ENCODE measurements at regions not wholly inside any gene's neighbourhood (a gene's known extent, or its start where the extent isn't known, plus 50 kb on each side); places are given as distances from the start of the nearest gene placed in this dataset.

DNA sequence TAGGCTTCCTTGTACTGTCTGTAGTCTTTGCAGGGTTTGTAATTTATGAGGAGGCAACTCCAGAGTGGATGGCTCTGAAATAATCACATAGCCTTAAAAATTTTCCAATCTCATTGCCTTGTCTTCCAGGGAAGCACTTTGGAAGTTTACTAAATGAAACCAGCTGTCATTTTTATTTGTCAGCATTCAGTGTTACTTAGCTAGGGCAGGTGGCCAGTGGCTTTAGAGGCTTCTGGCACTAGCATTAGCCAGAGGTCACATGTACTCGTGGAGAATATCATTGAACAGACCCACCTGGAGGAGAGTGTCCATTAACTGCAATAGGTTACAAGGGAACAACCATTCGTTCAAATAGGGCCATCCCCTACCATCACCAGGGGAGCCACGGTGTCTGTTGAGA lies 160.3 kb upstream of the SLC28A3 start:
- Histone ChIP-seq H3K36me3 (no peaks in the 10 kb centered on the region), H3K4me3 (no peak overlapping the region), H3K27ac (replicated peaks) (no peak overlapping the region), H3K9me3 (replicated peaks) (peaks cover 4% of the 10 kb centered on the region), H3K4me1 (peaks cover 11% of the 10 kb centered on the region), H3K27me3 (ENCODE audit: low read depth) (peaks cover 6% of the 10 kb centered on the region)
- DNase-seq, result no peak
- TF ChIP-seq, protein P1, sequence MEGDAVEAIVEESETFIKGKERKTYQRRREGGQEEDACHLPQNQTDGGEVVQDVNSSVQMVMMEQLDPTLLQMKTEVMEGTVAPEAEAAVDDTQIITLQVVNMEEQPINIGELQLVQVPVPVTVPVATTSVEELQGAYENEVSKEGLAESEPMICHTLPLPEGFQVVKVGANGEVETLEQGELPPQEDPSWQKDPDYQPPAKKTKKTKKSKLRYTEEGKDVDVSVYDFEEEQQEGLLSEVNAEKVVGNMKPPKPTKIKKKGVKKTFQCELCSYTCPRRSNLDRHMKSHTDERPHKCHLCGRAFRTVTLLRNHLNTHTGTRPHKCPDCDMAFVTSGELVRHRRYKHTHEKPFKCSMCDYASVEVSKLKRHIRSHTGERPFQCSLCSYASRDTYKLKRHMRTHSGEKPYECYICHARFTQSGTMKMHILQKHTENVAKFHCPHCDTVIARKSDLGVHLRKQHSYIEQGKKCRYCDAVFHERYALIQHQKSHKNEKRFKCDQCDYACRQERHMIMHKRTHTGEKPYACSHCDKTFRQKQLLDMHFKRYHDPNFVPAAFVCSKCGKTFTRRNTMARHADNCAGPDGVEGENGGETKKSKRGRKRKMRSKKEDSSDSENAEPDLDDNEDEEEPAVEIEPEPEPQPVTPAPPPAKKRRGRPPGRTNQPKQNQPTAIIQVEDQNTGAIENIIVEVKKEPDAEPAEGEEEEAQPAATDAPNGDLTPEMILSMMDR (IDR thresholded peaks at IDR 0.05; ENCODE audit: borderline replicate concordance), result no peak
- intact Hi-C loops (cut with micrococcal nuclease), result no loop called here

DNA sequence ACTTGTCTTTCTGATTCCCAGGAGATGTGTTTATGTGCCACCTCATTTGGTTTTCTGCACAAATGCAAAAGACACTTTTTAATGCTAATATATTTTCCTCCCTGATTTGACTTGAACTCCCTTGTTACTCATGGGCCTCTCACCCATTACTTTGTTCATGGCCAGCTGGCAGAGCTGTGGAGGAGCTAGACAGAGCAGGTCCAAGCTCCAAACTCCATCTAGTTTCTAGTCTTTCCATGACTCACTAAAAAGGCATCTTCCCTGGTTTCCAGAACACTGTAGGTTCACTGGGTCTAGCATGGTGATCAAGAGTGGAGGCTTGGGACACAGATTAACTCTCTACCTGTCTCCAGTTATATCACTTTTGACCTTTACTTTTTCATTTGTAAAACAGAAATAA lies 161.0 kb upstream of the SLC28A3 start:
- intact Hi-C loops (cut with micrococcal nuclease), result no loop called here
- Histone ChIP-seq H3K27ac (replicated peaks) (no peak overlapping the region), H3K36me3 (no peaks in the 10 kb centered on the region), H3K4me1 (peaks cover 11% of the 10 kb centered on the region), H3K9me3 (replicated peaks) (peaks cover 11% of the 10 kb centered on the region), H3K4me3 (no peak overlapping the region), H3K27me3 (ENCODE audit: low read depth) (no peaks in the 10 kb centered on the region)
- TF ChIP-seq, protein P1 (IDR thresholded peaks at IDR 0.05; ENCODE audit: borderline replicate concordance), result no peak
- DNase-seq, result no peak

DNA sequence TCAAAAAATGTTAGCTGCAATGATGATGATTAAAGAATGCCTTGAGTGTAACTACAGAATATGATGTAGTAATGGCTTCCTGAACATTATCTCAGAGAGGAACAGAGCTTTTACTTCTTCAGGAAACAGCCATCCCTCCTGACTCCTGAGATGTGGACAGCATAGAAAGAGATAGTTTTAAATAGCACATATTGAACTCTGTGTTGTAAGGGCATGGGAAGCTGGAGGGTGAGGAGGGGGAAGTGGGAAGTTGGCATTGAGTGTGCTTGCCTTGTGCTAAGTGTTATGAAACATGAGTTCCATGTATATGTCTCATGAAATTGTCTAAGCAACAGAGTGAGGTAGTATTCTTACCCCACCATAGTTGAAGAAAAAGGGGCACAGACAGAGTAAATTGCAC lies 161.5 kb upstream of the SLC28A3 start:
- intact Hi-C loops (cut with micrococcal nuclease), result no loop called here
- no peaks in the 10 kb centered on the region for H3K27me3 ChIP-seq (ENCODE audit: low read depth)
- DNase-seq, result no peak
- TF ChIP-seq, protein P1 (IDR thresholded peaks at IDR 0.05; ENCODE audit: borderline replicate concordance), result no peak
- peaks cover 11% of the 10 kb centered on the region for H3K4me1 ChIP-seq
- no peaks in the 10 kb centered on the region for H3K36me3 ChIP-seq
- peaks cover 16% of the 10 kb centered on the region for H3K9me3 ChIP-seq (replicated peaks)
- no peak overlapping the region for H3K27ac ChIP-seq (replicated peaks)
- H3K4me3 ChIP-seq, result no peak overlapping the region

DNA sequence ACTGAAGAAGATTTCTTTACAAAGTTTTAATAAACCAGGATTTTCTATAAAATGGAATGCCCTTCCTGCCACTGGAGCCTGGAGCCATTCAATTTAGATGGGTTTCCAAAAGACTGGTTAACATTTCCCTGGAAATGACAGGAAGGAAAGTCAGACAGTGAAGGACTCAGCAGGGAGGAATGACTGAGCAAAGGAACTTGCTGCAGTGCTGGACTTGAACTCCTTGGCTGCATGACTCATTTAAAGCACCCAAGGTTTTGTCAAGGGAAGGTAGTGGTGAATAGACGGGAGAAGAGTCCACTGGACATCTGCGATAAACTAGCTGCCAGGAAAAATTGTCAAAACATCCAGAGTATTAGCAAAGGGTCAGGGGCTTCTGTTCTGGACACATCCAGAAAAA lies 163.8 kb upstream of the SLC28A3 start:
- Histone ChIP-seq H3K4me3 (no peak overlapping the region), H3K36me3 (no peaks in the 10 kb centered on the region), H3K27me3 (ENCODE audit: low read depth) (no peaks in the 10 kb centered on the region), H3K4me1 (peaks cover 11% of the 10 kb centered on the region), H3K27ac (replicated peaks) (no peak overlapping the region), H3K9me3 (replicated peaks) (peaks cover 35% of the 10 kb centered on the region)
- TF ChIP-seq, protein P1 (IDR thresholded peaks at IDR 0.05; ENCODE audit: borderline replicate concordance), result no peak
- no peak for DNase-seq
- intact Hi-C loops (cut with micrococcal nuclease), result no loop called here

DNA sequence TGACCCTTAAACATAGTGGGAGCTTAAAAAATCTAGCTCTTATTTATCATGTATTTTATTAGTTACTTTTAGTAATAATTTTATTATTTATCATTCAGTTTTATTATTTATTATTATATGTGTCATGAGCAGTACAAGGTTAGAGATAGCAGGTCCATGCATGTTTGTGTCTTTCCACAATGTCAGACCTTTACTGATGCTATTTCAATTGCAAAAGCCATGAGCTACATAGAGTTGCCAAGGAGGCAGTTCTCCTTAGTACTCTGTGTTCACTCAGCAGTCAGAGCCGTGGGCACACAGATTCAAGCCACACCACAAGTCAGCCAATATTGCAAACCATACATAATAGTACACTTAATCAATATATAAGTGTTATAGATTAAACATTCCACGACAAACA lies 157.9 kb upstream of the NTRK2 start:
- H3K27me3 ChIP-seq (ENCODE audit: low read depth), result no peaks in the 10 kb centered on the region
- TF ChIP-seq, protein P1 (IDR thresholded peaks at IDR 0.05; ENCODE audit: borderline replicate concordance), result no peak
- no peaks in the 10 kb centered on the region for H3K36me3 ChIP-seq
- peaks cover 17% of the 10 kb centered on the region for H3K4me1 ChIP-seq
- no peak overlapping the region for H3K4me3 ChIP-seq
- intact Hi-C loops (cut with micrococcal nuclease), result no loop called here
- H3K9me3 ChIP-seq (replicated peaks), result peaks cover 23% of the 10 kb centered on the region
- H3K27ac ChIP-seq (replicated peaks), result no peak overlapping the region
- DNase-seq, result no peak

DNA sequence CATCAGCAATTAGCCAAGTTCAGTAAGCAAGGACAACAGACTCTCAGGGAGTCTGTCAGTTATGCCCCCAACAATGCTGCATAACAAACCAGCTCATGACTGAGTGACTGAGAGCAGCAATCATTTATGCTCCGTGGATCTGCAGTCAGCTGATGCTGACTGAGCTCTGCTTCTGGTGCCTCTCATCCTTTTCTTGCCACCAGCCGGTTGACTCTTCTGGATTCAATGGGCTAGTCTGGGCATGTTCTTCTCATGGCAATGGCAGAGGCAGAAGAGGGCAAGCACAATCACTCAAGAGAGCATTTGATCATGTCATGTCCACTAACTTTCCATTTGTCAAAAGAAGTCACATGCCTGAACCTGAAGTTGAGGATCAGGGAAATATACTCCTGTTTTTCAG lies 157.0 kb upstream of the NTRK2 start:
- Histone ChIP-seq H3K27me3 (ENCODE audit: low read depth) (no peaks in the 10 kb centered on the region), H3K27ac (replicated peaks) (no peak overlapping the region), H3K9me3 (replicated peaks) (peaks cover 15% of the 10 kb centered on the region), H3K36me3 (no peaks in the 10 kb centered on the region), H3K4me1 (peaks cover 17% of the 10 kb centered on the region), H3K4me3 (no peak overlapping the region)
- intact Hi-C loops (cut with micrococcal nuclease), result no loop called here
- TF ChIP-seq, protein P1 (IDR thresholded peaks at IDR 0.05; ENCODE audit: borderline replicate concordance), result no peak
- no peak for DNase-seq
